ENCODE measurements at regions not wholly inside any gene's neighbourhood (a gene's known extent, or its start where the extent isn't known, plus 50 kb on each side); places are given as distances from the start of the nearest gene placed in this dataset.

GRCh38 chr13:34515201-34515600, 426.9 kb upstream of the NBEA start:
- TF ChIP-seq CTCF (IDR thresholded peaks at IDR 0.05; ENCODE audit: low read depth, low read length, missing input control) (no peak), REST (IDR thresholded peaks at IDR 0.05) (no peak), RAD21 (IDR thresholded peaks at IDR 0.05) (no peak), FOXA1 (IDR thresholded peaks at IDR 0.05) (no peak), MAX (IDR thresholded peaks at IDR 0.05) (no peak), ZBTB33 (IDR thresholded peaks at IDR 0.05) (no peak), SP1 (IDR thresholded peaks at IDR 0.05) (no peak), ATF3 (IDR thresholded peaks at IDR 0.05) (no peak), TAF1 (conservative IDR thresholded peaks at IDR 0.05) (no peak), EGR1 (IDR thresholded peaks at IDR 0.05; ENCODE audit: low read depth in 2 of 2) (no peak), YY1 (IDR thresholded peaks at IDR 0.05) (no peak), HNF4G (IDR thresholded peaks at IDR 0.05) (no peak), RXRA (IDR thresholded peaks at IDR 0.05) (no peak)

All from liver (tissue), 3 donors.